ENCODE measurements at regions not wholly inside any gene's neighbourhood (a gene's known extent, or its start where the extent isn't known, plus 50 kb on each side); places are given as distances from the start of the nearest gene placed in this dataset.

GRCh38 chr20:22954661-22955060, 80.5 kb upstream of the SSTR4 start:
- WGBS = 76% methylated on average over 3 of the region's 3 CpGs
- no peak overlapping the region for H2BK120ac ChIP-seq (ENCODE audit: low read depth, low read length)
- no peak overlapping the region for H3K9ac ChIP-seq (ENCODE audit: low read length)
- H3K4me2 ChIP-seq (ENCODE audit: low read length, poor library complexity, severe bottlenecking) = no peak overlapping the region
- H3K9me3 ChIP-seq (ENCODE audit: control insufficient read depth, low read length) = no peaks in the 10 kb centered on the region
- peaks cover 1% of the 10 kb centered on the region for H3K4me1 ChIP-seq (ENCODE audit: control insufficient read depth, insufficient read depth, low read depth, low read length)
- no peak overlapping the region for H3K18ac ChIP-seq (ENCODE audit: low read depth in 1 of 2, low read length in 2 of 2)
- no peak overlapping the region for H2AK5ac ChIP-seq (ENCODE audit: low read length, severe bottlenecking)
- H3K4me3 ChIP-seq (ENCODE audit: insufficient read depth in 1 of 2, low read depth in 1 of 2, low read length in 2 of 2) = no peak overlapping the region
- no peak overlapping the region for H3K23ac ChIP-seq (ENCODE audit: low read length in 2 of 2)
- no peaks in the 10 kb centered on the region for H3K79me1 ChIP-seq (replicated peaks; ENCODE audit: low read length, poor library complexity, severe bottlenecking)
- no peak overlapping the region for H2BK15ac ChIP-seq (ENCODE audit: low read depth, poor library complexity, severe bottlenecking)
- no peaks in the 10 kb centered on the region for H3K36me3 ChIP-seq (ENCODE audit: control insufficient read depth in 1 of 2, insufficient read depth in 2 of 2, low read depth in 1 of 2, low read length in 2 of 2)
- H2AFZ ChIP-seq (ENCODE audit: low read depth, low read length) = no peak overlapping the region
- no peak overlapping the region for H3K14ac ChIP-seq (ENCODE audit: low read length in 2 of 2)
- H2BK12ac ChIP-seq (ENCODE audit: low read length in 2 of 2) = no peak overlapping the region
- H3K27me3 ChIP-seq (ENCODE audit: control insufficient read depth in 1 of 2, insufficient read depth in 1 of 2, low read length in 2 of 2) = peaks cover 5 to 30% of the 10 kb centered on the region in 2 experiments
- H4K8ac ChIP-seq (ENCODE audit: low read length) = no peak overlapping the region
- no peak overlapping the region for H3K27ac ChIP-seq (ENCODE audit: low read length, poor library complexity, severe bottlenecking)
- H2BK5ac ChIP-seq (ENCODE audit: low read depth, low read length, poor library complexity, severe bottlenecking) = no peak overlapping the region
- H4K91ac ChIP-seq (ENCODE audit: low read length) = no peak overlapping the region
- H3K4ac ChIP-seq (ENCODE audit: low read depth in 1 of 2, low read length in 2 of 2) = no peak overlapping the region
- DNase-seq = no peak

- 92% methylated on average over 6 of the region's 6 CpGs for WGBS
- H3K4me2 ChIP-seq (ENCODE audit: low read length, poor library complexity, severe bottlenecking) = no peak overlapping the region
- H3K79me1 ChIP-seq (replicated peaks; ENCODE audit: low read length, poor library complexity, severe bottlenecking) = no peaks in the 10 kb centered on the region
- H3K18ac ChIP-seq (ENCODE audit: low read depth in 1 of 2, low read length in 2 of 2) = no peak overlapping the region
- no peak overlapping the region for H2AFZ ChIP-seq (ENCODE audit: low read depth, low read length)
- H2BK120ac ChIP-seq (ENCODE audit: low read depth, low read length) = no peak overlapping the region
- H3K4ac ChIP-seq (ENCODE audit: low read depth in 1 of 2, low read length in 2 of 2) = no peak overlapping the region
- no peak overlapping the region for H4K8ac ChIP-seq (ENCODE audit: low read length)
- H3K27ac ChIP-seq (ENCODE audit: low read length, poor library complexity, severe bottlenecking) = no peak overlapping the region
- no peak overlapping the region for H2AK5ac ChIP-seq (ENCODE audit: low read length, severe bottlenecking)
- H4K91ac ChIP-seq (ENCODE audit: low read length) = no peak overlapping the region
- no peak overlapping the region for H3K14ac ChIP-seq (ENCODE audit: low read length in 2 of 2)
- H3K23ac ChIP-seq (ENCODE audit: low read length in 2 of 2) = no peak overlapping the region
- no peaks in the 10 kb centered on the region for H3K36me3 ChIP-seq (ENCODE audit: control insufficient read depth in 1 of 2, insufficient read depth in 2 of 2, low read depth in 1 of 2, low read length in 2 of 2)
- no peak overlapping the region for H3K4me3 ChIP-seq (ENCODE audit: insufficient read depth in 1 of 2, low read depth in 1 of 2, low read length in 2 of 2)
- H2BK5ac ChIP-seq (ENCODE audit: low read depth, low read length, poor library complexity, severe bottlenecking) = no peak overlapping the region
- no peak overlapping the region for H2BK15ac ChIP-seq (ENCODE audit: low read depth, poor library complexity, severe bottlenecking)
- peaks cover 3% of the 10 kb centered on the region for H3K4me1 ChIP-seq (ENCODE audit: control insufficient read depth, insufficient read depth, low read depth, low read length)
- no peaks in the 10 kb centered on the region for H3K9me3 ChIP-seq (ENCODE audit: control insufficient read depth, low read length)
- no peak overlapping the region for H3K9ac ChIP-seq (ENCODE audit: low read length)
- no peak for DNase-seq
- H3K27me3 ChIP-seq (ENCODE audit: control insufficient read depth in 1 of 2, insufficient read depth in 1 of 2, low read length in 2 of 2) = peaks cover 20 to 25% of the 10 kb centered on the region in 2 experiments
- no peak overlapping the region for H2BK12ac ChIP-seq (ENCODE audit: low read length in 2 of 2)
Measured at GRCh38 chr20:22958390-22958789, 76.7 kb upstream of the SSTR4 start.

GRCh38 chr20:22962567-22963439, 72.3 kb upstream of the SSTR4 start:
- Histone ChIP-seq H4K8ac (ENCODE audit: low read length) (no peak overlapping the region), H2BK120ac (ENCODE audit: low read depth, low read length) (no peak overlapping the region), H3K23ac (ENCODE audit: low read length in 2 of 2) (no peak overlapping the region), H3K18ac (ENCODE audit: low read depth in 1 of 2, low read length in 2 of 2) (no peak overlapping the region), H2BK15ac (ENCODE audit: low read depth, poor library complexity, severe bottlenecking) (no peak overlapping the region), H3K14ac (ENCODE audit: low read length in 2 of 2) (no peak overlapping the region), H3K27ac (ENCODE audit: low read length, poor library complexity, severe bottlenecking) (no peak overlapping the region), H3K27me3 (ENCODE audit: control insufficient read depth in 1 of 2, insufficient read depth in 1 of 2, low read length in 2 of 2) (peaks cover 16 to 31% of the 10 kb centered on the region in 2 experiments), H2AFZ (ENCODE audit: low read depth, low read length) (no peak overlapping the region), H3K9ac (ENCODE audit: low read length) (no peak overlapping the region), H2BK5ac (ENCODE audit: low read depth, low read length, poor library complexity, severe bottlenecking) (no peak overlapping the region), H3K36me3 (ENCODE audit: control insufficient read depth in 1 of 2, insufficient read depth in 2 of 2, low read depth in 1 of 2, low read length in 2 of 2) (no peaks in the 10 kb centered on the region), H3K4ac (ENCODE audit: low read depth in 1 of 2, low read length in 2 of 2) (no peak overlapping the region), H3K79me1 (replicated peaks; ENCODE audit: low read length, poor library complexity, severe bottlenecking) (no peaks in the 10 kb centered on the region), H3K4me3 (ENCODE audit: insufficient read depth in 1 of 2, low read depth in 1 of 2, low read length in 2 of 2) (no peak overlapping the region), H3K4me1 (ENCODE audit: control insufficient read depth, insufficient read depth, low read depth, low read length) (peaks cover 2% of the 10 kb centered on the region), H2AK5ac (ENCODE audit: low read length, severe bottlenecking) (no peak overlapping the region), H4K91ac (ENCODE audit: low read length) (no peak overlapping the region), H3K4me2 (ENCODE audit: low read length, poor library complexity, severe bottlenecking) (no peak overlapping the region), H3K9me3 (ENCODE audit: control insufficient read depth, low read length) (no peaks in the 10 kb centered on the region), H2BK12ac (ENCODE audit: low read length in 2 of 2) (no peak overlapping the region)
- 83% methylated on average over 2 of the region's 3 CpGs for WGBS
- no peak for DNase-seq

GRCh38 chr20:22963581-22963980, 71.5 kb upstream of the SSTR4 start:
- H3K79me1 ChIP-seq (replicated peaks; ENCODE audit: low read length, poor library complexity, severe bottlenecking) = no peaks in the 10 kb centered on the region
- no peak overlapping the region for H2BK15ac ChIP-seq (ENCODE audit: low read depth, poor library complexity, severe bottlenecking)
- no peak overlapping the region for H3K4me2 ChIP-seq (ENCODE audit: low read length, poor library complexity, severe bottlenecking)
- no peaks in the 10 kb centered on the region for H3K9me3 ChIP-seq (ENCODE audit: control insufficient read depth, low read length)
- H3K27me3 ChIP-seq (ENCODE audit: control insufficient read depth in 1 of 2, insufficient read depth in 1 of 2, low read length in 2 of 2) = peaks cover 10 to 27% of the 10 kb centered on the region in 2 experiments
- no peak overlapping the region for H3K23ac ChIP-seq (ENCODE audit: low read length in 2 of 2)
- no peak overlapping the region for H4K8ac ChIP-seq (ENCODE audit: low read length)
- no peak overlapping the region for H3K14ac ChIP-seq (ENCODE audit: low read length in 2 of 2)
- H2BK5ac ChIP-seq (ENCODE audit: low read depth, low read length, poor library complexity, severe bottlenecking) = no peak overlapping the region
- 38% methylated on average over 2 of the region's 3 CpGs for WGBS
- H2AFZ ChIP-seq (ENCODE audit: low read depth, low read length) = no peak overlapping the region
- no peak overlapping the region for H4K91ac ChIP-seq (ENCODE audit: low read length)
- no peak for DNase-seq
- peaks cover 2% of the 10 kb centered on the region for H3K4me1 ChIP-seq (ENCODE audit: control insufficient read depth, insufficient read depth, low read depth, low read length)
- no peak overlapping the region for H2AK5ac ChIP-seq (ENCODE audit: low read length, severe bottlenecking)
- no peak overlapping the region for H2BK12ac ChIP-seq (ENCODE audit: low read length in 2 of 2)
- no peak overlapping the region for H3K4ac ChIP-seq (ENCODE audit: low read depth in 1 of 2, low read length in 2 of 2)
- no peaks in the 10 kb centered on the region for H3K36me3 ChIP-seq (ENCODE audit: control insufficient read depth in 1 of 2, insufficient read depth in 2 of 2, low read depth in 1 of 2, low read length in 2 of 2)
- H3K4me3 ChIP-seq (ENCODE audit: insufficient read depth in 1 of 2, low read depth in 1 of 2, low read length in 2 of 2) = no peak overlapping the region
- no peak overlapping the region for H3K9ac ChIP-seq (ENCODE audit: low read length)
- H3K18ac ChIP-seq (ENCODE audit: low read depth in 1 of 2, low read length in 2 of 2) = no peak overlapping the region
- H3K27ac ChIP-seq (ENCODE audit: low read length, poor library complexity, severe bottlenecking) = no peak overlapping the region
- no peak overlapping the region for H2BK120ac ChIP-seq (ENCODE audit: low read depth, low read length)

Data from mesenchymal stem cell (in vitro differentiated cells and primary cell).